Coronary artery (tissue), 2 donors: ENCODE measurements at regions not wholly inside any gene's neighbourhood (a gene's known extent, or its start where the extent isn't known, plus 50 kb on each side); places are given as distances from the start of the nearest gene placed in this dataset.

Source experiments
- DNase-seq: peaks from one replicate; pipeline ENCODE4 v3.0.0-alpha.2; 2017; ENCODE audit warnings: low spot score
- H3K27ac ChIP-seq, 2 donors: fragments of 200-600 bp; sonication (generic); one replicate each; pipeline ENCODE4 v1.5.1; 2016 to 2019
- H3K4me3 ChIP-seq: fragments of 200-600 bp; sonication (generic); 2 replicates; pipeline ENCODE4 v1.5.1; 2016; ENCODE audit warnings: mild to moderate bottlenecking, moderate library complexity
- CTCF ChIP-seq: fragments of 200-600 bp; sonication (generic); IDR thresholded peaks from one replicate; pipeline ENCODE4 v1.5.1; 2019; ENCODE audit warnings: antibody characterized with exemption

GRCh38 chr14:98501836-98502235 is 770.2 kb downstream of the BCL11B start:
- Histone ChIP-seq H3K27ac (no peak overlapping the region), H3K4me3 (no peak overlapping the region)
- DNase-seq = no peak
- no peak for TF ChIP-seq CTCF

- no peak overlapping the region for H3K27ac ChIP-seq
- DNase-seq = no peak
- no peak for TF ChIP-seq CTCF
- H3K4me3 ChIP-seq = no peak overlapping the region
Observed at GRCh38 chr14:98503086-98503815, 768.7 kb downstream of the BCL11B start.

- no peak for TF ChIP-seq CTCF
- Histone ChIP-seq H3K27ac (no peak overlapping the region), H3K4me3 (no peak overlapping the region)
- DNase-seq = no peak
Observed at GRCh38 chr14:98507264-98507663, 764.7 kb downstream of the BCL11B start.

GRCh38 chr14:98510392-98510791 is 761.6 kb downstream of the BCL11B start:
- Histone ChIP-seq H3K4me3 (no peak overlapping the region), H3K27ac (no peak overlapping the region)
- TF ChIP-seq CTCF = no peak
- no peak for DNase-seq

- Histone ChIP-seq H3K27ac (no peak overlapping the region), H3K4me3 (no peak overlapping the region)
- no peak for TF ChIP-seq CTCF
- DNase-seq = no peak
Observed at GRCh38 chr14:98512501-98513251, 759.3 kb downstream of the BCL11B start.

- Histone ChIP-seq H3K27ac (no peak overlapping the region), H3K4me3 (no peak overlapping the region)
- no peak for TF ChIP-seq CTCF
- DNase-seq = no peak
Observed at GRCh38 chr14:98513558-98513957, 758.4 kb downstream of the BCL11B start.

- Histone ChIP-seq H3K4me3 (no peak overlapping the region), H3K27ac (no peak overlapping the region)
- TF ChIP-seq CTCF = no peak
- DNase-seq = no peak
Observed at GRCh38 chr14:98514016-98514415, 758.0 kb downstream of the BCL11B start.
